Stimulated activated naive B cell treated with anti-CD40 and anti-IgM and Interleukin-4, amounts not matched to agents 10 μg/mL and 1 μg/mL and 100 μg/mL, for 72 hours (primary cell): ENCODE measurements at regions not wholly inside any gene's neighbourhood (a gene's known extent, or its start where the extent isn't known, plus 50 kb on each side); places are given as distances from the start of the nearest gene placed in this dataset.

Source experiments
- ATAC-seq, 2 donors: fragments of 150-1000 bp; cut with Tn5 transposase; replicated peaks; 2 replicates each; pipeline ENCODE4 v1.10.0; 2021; ENCODE audit warnings: moderate library complexity in 1 of 2
- DNase-seq: peaks from one replicate; pipeline ENCODE4 v3.0.0; 2021
- H3K27ac Mint-ChIP-seq: one replicate; pipeline ENCODE4 v1.8.0; 2022; ENCODE audit warnings: mild to moderate bottlenecking, mixed read lengths
- H3K27me3 Mint-ChIP-seq, 2 donors: one replicate each; pipeline ENCODE4 v1.8.0; 2022; ENCODE audit warnings: mixed read lengths in 2 of 2
- H3K36me3 Mint-ChIP-seq, 2 donors: one replicate each; pipeline ENCODE4 v1.8.0; 2022; ENCODE audit warnings: mixed read lengths in 2 of 2, mild to moderate bottlenecking in 1 of 2
- H3K4me1 Mint-ChIP-seq, 2 donors: one replicate each; pipeline ENCODE4 v1.8.0; 2022; ENCODE audit warnings: mixed read lengths in 2 of 2, mild to moderate bottlenecking in 1 of 2
- H3K4me3 Mint-ChIP-seq, 2 donors: one replicate each; pipeline ENCODE4 v1.8.0; 2022; ENCODE audit warnings: mild to moderate bottlenecking in 2 of 2, mixed read lengths in 2 of 2, moderate library complexity in 1 of 2
- H3K9me3 Mint-ChIP-seq, 2 donors: one replicate each; pipeline ENCODE4 v1.8.0; 2022; ENCODE audit warnings: mixed read lengths in 2 of 2, mild to moderate bottlenecking in 1 of 2

DNA sequence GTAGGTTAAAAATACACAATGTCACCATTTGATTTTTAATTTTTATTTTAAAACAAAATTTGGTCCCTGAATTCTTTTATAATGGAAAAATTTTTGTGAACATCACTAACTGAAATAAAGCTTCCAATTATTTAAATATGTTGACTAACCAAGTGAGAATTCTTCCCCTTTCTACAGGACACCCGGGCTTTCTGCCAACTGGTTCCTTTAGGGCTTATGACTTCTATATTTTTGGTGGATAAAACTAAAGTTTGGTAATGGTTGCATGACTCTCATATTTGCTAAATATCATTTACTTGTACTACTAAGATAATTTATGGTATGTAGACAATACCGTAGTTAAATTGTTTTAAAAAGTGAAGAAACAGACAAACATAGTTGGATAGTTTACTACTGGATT lies 291.0 kb upstream of the DOK6 start:
- Mint-ChIP-seq H3K4me3 (no peak overlapping the region), H3K27ac (no peak overlapping the region), H3K27me3 (no peaks in the 10 kb centered on the region), H3K4me1 (no peaks in the 10 kb centered on the region), H3K36me3 (no peaks in the 10 kb centered on the region), H3K9me3 (peaks cover 5 to 7% of the 10 kb centered on the region in 2 donors)
- ATAC-seq (no peak), DNase-seq (no peak)

DNA sequence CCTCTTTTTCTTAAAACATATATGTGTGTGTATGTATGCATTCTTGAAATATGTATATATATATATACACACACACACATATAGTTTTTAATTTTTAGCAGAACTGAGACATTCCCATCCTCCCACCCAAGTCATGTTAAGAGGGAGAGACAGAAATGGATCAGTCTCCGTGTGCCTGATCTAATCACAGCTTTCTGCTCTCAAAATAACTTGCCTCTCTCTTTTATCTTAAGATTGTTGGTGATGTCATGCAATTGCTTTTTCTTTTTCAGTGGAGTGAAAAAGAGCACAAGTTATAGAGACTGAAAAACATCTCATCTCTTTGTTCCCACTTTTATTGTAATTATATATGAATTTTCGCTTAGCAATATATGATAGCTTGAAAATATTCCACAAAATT lies 279.9 kb upstream of the DOK6 start:
- Mint-ChIP-seq H3K4me3 (no peak overlapping the region), H3K9me3 (no peaks in the 10 kb centered on the region), H3K36me3 (no peaks in the 10 kb centered on the region), H3K27me3 (no peaks in the 10 kb centered on the region), H3K4me1 (no peaks in the 10 kb centered on the region), H3K27ac (no peak overlapping the region)
- DNase-seq (no peak), ATAC-seq (no peak)

DNA sequence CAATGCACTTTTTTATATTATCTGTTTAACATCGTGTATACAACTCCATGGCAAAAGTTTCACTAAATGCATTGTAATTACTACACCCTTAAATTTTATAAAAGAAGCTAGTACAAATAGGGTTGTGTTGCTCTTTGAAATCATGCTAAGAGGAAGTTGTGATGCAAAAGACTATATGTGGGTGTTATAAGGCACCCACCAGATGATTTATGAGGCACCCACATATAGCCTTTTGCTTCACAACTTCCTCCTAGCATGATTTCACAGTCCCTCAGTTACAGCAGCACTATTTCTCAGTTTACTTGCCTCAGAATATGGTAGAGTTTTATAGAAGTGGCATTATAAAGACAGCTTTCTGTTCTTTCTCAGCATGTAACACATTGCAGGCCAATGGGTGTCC lies 277.3 kb upstream of the DOK6 start:
- Mint-ChIP-seq H3K36me3 (no peaks in the 10 kb centered on the region), H3K9me3 (no peaks in the 10 kb centered on the region), H3K4me1 (no peaks in the 10 kb centered on the region), H3K27me3 (no peaks in the 10 kb centered on the region), H3K4me3 (no peak overlapping the region), H3K27ac (no peak overlapping the region)
- DNase-seq (no peak), ATAC-seq (no peak)

DNA sequence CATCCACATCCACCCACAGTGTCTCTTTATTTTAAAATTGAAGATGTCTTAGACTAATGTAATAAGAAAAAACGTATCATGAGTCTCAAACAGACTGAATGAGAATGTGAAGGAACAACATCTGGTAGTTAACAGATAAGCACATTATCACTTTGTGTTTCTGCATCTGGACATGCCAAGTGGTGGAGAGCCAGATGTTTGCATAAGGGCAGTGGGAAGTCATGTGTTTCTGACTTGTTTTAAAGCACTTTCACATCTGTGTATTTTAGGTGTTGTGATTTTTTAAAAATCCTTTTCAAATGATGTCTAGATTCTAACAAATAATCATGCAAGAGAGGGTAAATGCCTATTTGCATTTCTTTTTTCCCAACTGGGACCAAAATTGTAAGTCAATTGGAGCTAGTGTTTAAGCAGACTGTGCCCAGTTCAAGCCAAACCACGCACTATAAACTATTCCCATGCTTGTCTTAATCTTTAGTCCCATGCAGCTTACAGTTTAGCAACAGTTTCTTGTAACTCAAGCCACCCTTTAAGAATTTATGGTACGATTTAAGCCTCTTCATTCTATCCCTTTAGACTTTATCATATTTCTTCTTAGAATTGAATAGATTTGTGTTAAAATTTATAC lies 272.7 kb upstream of the DOK6 start:
- ATAC-seq (no peak), DNase-seq (no peak)
- Mint-ChIP-seq H3K36me3 (no peaks in the 10 kb centered on the region), H3K9me3 (peaks cover 3 to 5% of the 10 kb centered on the region in 2 donors), H3K27me3 (no peaks in the 10 kb centered on the region), H3K4me1 (no peaks in the 10 kb centered on the region), H3K27ac (no peak overlapping the region), H3K4me3 (no peak overlapping the region)

DNA sequence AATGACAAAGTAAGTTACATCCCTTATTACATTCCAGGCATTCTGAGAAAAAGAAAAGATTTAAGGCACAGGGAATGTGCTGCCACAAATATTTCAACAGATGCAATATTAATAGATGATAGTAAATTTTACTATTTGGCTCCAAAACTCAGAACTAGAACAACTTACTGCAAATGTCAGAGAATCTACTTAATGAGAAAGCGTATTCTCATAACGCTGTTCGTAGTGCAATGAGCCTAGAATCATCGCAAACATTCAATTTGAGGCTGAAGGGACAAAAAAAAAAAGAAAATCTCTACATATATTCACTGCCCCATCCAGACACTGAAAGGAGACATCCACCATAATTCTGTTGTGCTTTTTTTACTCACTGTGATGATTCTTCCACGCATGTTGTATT lies 272.1 kb upstream of the DOK6 start:
- no peak for ATAC-seq
- H3K27ac Mint-ChIP-seq: no peak overlapping the region
- H3K36me3 Mint-ChIP-seq: no peaks in the 10 kb centered on the region
- peaks cover 3 to 5% of the 10 kb centered on the region in 2 donors for H3K9me3 Mint-ChIP-seq
- no peaks in the 10 kb centered on the region for H3K4me1 Mint-ChIP-seq
- no peaks in the 10 kb centered on the region for H3K27me3 Mint-ChIP-seq
- no peak for DNase-seq
- H3K4me3 Mint-ChIP-seq: no peak overlapping the region

DNA sequence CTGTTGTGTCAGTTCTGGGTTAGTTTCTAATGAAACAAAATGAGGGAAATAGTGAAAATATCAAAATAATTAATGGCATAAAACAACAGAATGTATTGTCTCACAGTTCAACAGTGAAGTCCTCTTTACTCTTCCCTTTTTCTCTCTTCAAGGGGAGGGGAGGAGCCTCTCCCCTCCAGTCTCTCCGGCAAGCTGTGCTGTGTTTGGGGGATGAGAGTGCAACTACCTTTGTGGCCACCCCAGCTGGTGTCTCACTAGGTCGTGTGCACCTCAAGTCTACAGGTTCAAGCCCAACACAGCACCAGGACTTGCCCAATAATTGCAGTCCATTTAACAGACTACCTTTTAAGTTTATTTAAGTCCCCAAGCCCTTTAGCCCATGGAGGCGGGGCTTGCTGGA lies 271.7 kb upstream of the DOK6 start:
- Mint-ChIP-seq H3K27ac (no peak overlapping the region), H3K9me3 (peaks cover 3 to 5% of the 10 kb centered on the region in 2 donors), H3K4me1 (no peaks in the 10 kb centered on the region), H3K4me3 (no peak overlapping the region), H3K36me3 (no peaks in the 10 kb centered on the region), H3K27me3 (no peaks in the 10 kb centered on the region)
- ATAC-seq (no peak), DNase-seq (no peak)

DNA sequence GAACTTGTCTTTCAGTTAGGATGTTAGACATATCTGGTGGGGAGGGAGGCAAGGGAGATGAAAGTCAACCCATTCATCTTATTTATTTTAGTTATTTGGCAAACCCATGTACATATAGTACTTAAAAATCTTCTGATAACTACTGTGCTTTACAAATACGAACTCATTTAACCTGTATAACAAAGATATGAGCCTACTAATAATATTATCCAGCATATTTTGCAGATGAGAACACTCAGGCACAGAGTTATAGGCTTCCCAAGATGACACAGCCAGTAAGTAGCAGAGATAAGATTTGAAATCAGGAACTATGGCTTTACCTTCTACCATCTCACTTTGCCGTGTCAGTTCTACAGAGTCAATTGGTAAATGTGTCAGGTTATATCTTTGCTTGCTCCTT lies 262.6 kb upstream of the DOK6 start:
- no peak for DNase-seq
- Mint-ChIP-seq H3K4me1 (no peaks in the 10 kb centered on the region), H3K27me3 (no peaks in the 10 kb centered on the region), H3K4me3 (no peak overlapping the region), H3K27ac (no peak overlapping the region), H3K9me3 (peaks cover 0 to 3% of the 10 kb centered on the region in 2 donors), H3K36me3 (no peaks in the 10 kb centered on the region)
- ATAC-seq: no peak

DNA sequence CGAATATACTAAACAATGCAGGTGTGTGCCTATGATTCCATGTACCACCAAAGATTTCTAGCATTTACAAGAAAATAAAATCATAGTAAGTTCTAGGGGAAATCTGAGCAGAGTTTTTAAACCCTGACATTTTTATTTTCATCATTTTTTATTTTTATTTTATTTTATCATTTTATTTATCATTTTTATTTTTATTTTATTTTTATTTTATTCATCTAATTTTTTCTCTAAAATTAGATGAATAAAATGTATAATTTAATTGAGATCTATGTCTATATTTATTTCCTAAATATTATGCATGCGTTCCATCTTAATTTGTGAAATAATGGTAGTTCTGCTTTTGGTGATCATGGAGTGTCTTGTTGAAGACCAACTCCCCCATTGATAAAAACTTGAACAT lies 257.6 kb upstream of the DOK6 start:
- ATAC-seq: no peak
- Mint-ChIP-seq H3K27ac (no peak overlapping the region), H3K4me3 (no peak overlapping the region), H3K27me3 (no peaks in the 10 kb centered on the region), H3K36me3 (no peaks in the 10 kb centered on the region), H3K9me3 (peaks cover 0 to 1% of the 10 kb centered on the region in 2 donors), H3K4me1 (no peaks in the 10 kb centered on the region)
- no peak for DNase-seq

DNA sequence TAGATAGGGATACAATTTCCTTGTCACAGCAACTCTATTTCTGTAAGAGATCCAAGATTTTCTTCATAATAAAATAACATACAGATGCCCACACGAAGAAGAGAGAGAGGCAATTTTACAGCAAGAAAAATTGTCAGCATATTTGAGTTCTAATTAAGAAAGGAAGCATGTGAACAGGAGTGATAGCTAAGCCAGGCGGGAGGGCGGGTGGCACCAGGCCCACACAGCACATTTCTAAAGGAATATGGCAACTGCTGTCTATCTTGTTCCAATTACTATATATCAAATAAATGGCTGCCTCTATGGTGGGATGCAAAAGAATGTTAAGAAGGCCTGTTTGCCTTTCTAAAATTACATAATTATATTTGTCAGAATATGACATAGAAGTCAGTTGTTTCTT lies 248.3 kb upstream of the DOK6 start:
- Mint-ChIP-seq H3K4me1 (no peaks in the 10 kb centered on the region), H3K9me3 (no peaks in the 10 kb centered on the region), H3K4me3 (no peak overlapping the region), H3K27ac (no peak overlapping the region), H3K27me3 (no peaks in the 10 kb centered on the region), H3K36me3 (no peaks in the 10 kb centered on the region)
- DNase-seq (no peak), ATAC-seq (no peak)

DNA sequence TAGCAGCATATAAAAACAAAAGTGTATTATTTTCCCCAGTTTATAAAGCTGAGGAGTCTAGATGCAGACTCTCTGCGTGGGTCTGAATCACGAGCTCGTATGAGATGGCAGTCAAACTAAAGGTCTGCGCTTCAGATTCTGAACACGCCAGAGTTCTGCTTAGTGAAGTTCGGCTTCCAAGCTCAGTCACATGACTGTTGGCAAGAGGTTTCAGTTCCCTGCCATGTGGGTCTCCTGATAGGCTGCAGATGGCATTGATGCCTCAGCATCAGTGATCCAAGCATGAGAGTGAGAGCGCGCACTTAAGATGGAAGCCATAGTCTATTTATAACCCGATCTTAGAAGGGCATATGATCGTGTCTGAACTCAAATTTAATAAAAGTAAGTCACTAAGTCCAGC lies 242.8 kb upstream of the DOK6 start:
- no peaks in the 10 kb centered on the region for H3K27me3 Mint-ChIP-seq
- no peaks in the 10 kb centered on the region for H3K36me3 Mint-ChIP-seq
- H3K4me3 Mint-ChIP-seq: no peak overlapping the region
- peaks cover 4% of the 10 kb centered on the region in 2 donors for H3K9me3 Mint-ChIP-seq
- no peak overlapping the region for H3K27ac Mint-ChIP-seq
- no peak for DNase-seq
- ATAC-seq: no peak
- H3K4me1 Mint-ChIP-seq: no peaks in the 10 kb centered on the region

DNA sequence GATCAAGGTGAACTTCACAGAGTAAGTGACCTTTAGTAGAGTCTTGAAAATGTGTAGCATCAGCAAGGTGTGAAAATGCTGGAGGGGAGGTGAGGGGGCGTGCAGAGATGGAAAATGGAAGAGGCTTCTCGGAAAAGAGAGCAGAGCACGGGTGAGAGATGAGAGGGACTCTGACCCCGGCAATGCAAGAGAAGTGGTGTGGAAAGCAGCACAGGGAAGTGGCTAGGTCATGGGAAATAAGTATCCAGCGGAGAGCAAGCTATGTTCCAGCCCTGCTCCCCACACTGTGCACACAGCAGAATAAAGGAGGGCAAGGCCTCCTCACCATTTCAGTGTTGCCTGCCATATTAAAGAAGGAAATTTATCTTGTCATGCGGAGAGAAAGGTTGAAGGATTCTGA lies 241.7 kb upstream of the DOK6 start:
- no peak overlapping the region for H3K27ac Mint-ChIP-seq
- H3K36me3 Mint-ChIP-seq: no peaks in the 10 kb centered on the region
- no peak for DNase-seq
- no peak overlapping the region for H3K4me3 Mint-ChIP-seq
- no peaks in the 10 kb centered on the region for H3K27me3 Mint-ChIP-seq
- no peak for ATAC-seq
- H3K9me3 Mint-ChIP-seq: peaks cover 4 to 5% of the 10 kb centered on the region in 2 donors
- H3K4me1 Mint-ChIP-seq: no peaks in the 10 kb centered on the region

DNA sequence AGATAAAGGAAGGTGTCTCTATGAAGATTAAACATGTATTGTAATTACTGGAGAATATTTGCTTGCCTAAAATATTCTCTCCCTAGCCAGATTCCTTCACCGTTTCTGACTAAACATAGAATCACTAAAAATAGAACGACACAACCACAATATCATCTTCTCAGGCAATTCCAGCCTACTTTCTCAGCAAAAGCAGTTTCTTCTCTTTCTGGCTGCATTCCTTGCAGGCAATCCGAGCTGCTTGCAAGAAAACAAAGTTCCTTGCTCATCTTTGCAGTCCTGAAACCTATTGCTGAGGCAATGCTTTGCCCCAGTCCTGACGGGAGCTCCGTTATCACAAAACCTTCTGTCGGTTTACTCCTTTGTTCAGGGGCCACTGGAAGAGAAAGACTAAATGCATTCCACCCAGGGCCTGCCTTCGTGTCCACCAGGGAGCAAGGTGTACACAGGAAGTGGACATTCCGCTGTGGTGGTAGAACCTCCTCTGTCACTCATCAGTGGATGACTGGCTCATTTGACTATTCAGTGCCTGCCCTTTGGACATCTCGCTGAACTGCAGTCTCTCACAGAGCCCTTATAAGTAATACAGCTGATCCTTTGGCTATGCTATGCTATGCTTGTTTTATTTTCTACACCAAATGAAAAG lies 239.2 kb upstream of the DOK6 start:
- no peaks in the 10 kb centered on the region for H3K36me3 Mint-ChIP-seq
- no peaks in the 10 kb centered on the region for H3K4me1 Mint-ChIP-seq
- DNase-seq (no peak), ATAC-seq (no peak)
- no peaks in the 10 kb centered on the region for H3K27me3 Mint-ChIP-seq
- peaks cover 4 to 5% of the 10 kb centered on the region in 2 donors for H3K9me3 Mint-ChIP-seq
- H3K4me3 Mint-ChIP-seq: no peak overlapping the region
- no peak overlapping the region for H3K27ac Mint-ChIP-seq

DNA sequence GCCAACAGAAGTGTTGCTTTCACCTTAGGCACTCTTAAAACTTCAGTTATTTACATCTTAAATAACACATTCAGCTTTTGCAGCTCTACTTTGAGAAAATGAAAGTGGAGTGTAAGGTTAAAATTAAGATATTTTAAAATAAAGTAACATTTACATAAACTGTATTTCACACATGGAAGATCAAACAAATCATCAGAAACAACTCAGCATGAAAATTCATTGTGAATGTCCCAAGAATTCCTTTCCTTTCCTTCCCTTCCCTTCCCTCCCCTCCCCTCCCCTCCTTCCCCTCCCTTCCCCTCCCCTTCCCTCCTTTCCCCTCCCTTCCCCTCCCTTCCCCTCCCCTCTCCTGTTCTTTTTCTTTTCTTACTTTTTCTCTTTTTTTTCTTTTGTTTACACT lies 238.0 kb upstream of the DOK6 start:
- ATAC-seq (no peak), DNase-seq (no peak)
- peaks cover 4 to 5% of the 10 kb centered on the region in 2 donors for H3K9me3 Mint-ChIP-seq
- no peaks in the 10 kb centered on the region for H3K4me1 Mint-ChIP-seq
- no peak overlapping the region for H3K4me3 Mint-ChIP-seq
- H3K27me3 Mint-ChIP-seq: no peaks in the 10 kb centered on the region
- no peak overlapping the region for H3K27ac Mint-ChIP-seq
- no peaks in the 10 kb centered on the region for H3K36me3 Mint-ChIP-seq

DNA sequence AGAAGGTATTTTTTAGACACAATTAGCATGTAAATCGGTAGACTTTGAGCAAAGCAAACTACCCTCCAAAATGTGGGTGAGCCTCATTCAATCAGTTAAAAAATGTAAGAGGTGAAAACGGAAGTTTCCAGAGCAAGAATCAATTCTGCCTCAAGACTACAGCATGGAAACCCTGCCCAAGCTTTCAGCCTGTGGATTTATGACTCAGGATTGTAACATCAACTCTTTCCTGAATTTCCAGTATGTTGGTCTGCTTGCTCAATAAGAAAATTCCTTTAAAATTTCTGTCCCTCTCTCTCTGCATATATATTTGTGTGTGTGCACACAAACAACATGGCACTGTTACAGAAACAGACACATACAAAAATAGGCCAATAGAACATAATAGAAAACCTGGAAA lies 228.6 kb upstream of the DOK6 start:
- H3K27me3 Mint-ChIP-seq: no peaks in the 10 kb centered on the region

DNA sequence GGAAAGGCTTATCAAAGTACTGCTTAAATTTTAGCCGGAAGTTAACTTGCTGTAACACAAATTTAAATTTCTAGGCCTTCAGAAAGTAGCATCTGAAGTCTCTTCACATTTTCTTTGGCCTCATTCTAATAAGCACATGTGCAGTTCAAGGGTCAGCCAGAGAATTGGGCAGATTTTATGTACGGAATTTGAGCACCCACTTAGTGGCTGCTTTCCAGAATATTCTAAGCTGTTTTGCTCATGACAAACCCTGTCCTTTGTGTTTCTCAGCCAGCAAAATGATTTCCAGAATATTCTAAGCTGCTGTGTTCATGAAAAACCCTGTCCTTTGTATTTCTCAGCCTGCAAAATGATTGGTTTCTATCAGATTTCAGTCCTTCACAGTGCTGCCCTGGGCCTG lies 225.0 kb upstream of the DOK6 start:
- no peak overlapping the region for H3K4me3 Mint-ChIP-seq
- H3K27me3 Mint-ChIP-seq: no peaks in the 10 kb centered on the region
- no peak overlapping the region for H3K27ac Mint-ChIP-seq
- ATAC-seq: no peak
- H3K36me3 Mint-ChIP-seq: no peaks in the 10 kb centered on the region
- no peak for DNase-seq
- no peaks in the 10 kb centered on the region for H3K4me1 Mint-ChIP-seq
- H3K9me3 Mint-ChIP-seq: peaks cover 8 to 9% of the 10 kb centered on the region in 2 donors

More for the DNA sequence above, 228.6 kb upstream of the DOK6 start:
- Mint-ChIP-seq H3K4me1 (no peaks in the 10 kb centered on the region), H3K36me3 (no peaks in the 10 kb centered on the region), H3K27ac (no peak overlapping the region), H3K4me3 (no peak overlapping the region), H3K9me3 (peaks cover 6 to 10% of the 10 kb centered on the region in 2 donors)
- ATAC-seq: no peak
- no peak for DNase-seq
